Smooth muscle cell (in vitro differentiated cells): ENCODE measurements at regions not wholly inside any gene's neighbourhood (a gene's known extent, or its start where the extent isn't known, plus 50 kb on each side); places are given as distances from the start of the nearest gene placed in this dataset.

Experiments
- DNase-seq: peaks from one replicate; lab custom pipeline; 2025; ENCODE audit not compliant: unreplicated experiment; lab: John Stamatoyannopoulos, UW
- H2AFZ ChIP-seq: fragments of 200-600 bp; sonication (generic); 2 replicates; pipeline ENCODE4 v1.6.0; 2016; ENCODE audit warnings: antibody characterized with exemption, low read depth, mild to moderate bottlenecking
- H3F3A ChIP-seq: fragments of 200-600 bp; sonication (generic); 2 replicates; pipeline ENCODE4 v1.6.0; 2017; ENCODE audit warnings: antibody characterized with exemption, low read depth
- H3K27ac ChIP-seq: fragments of 200-600 bp; sonication (generic); 2 replicates; pipeline ENCODE4 v1.5.1; 2016; ENCODE audit warnings: low read depth, mild to moderate bottlenecking
- H3K27me3 ChIP-seq: fragments of 200-600 bp; sonication (generic); 2 replicates; pipeline ENCODE4 v1.6.1; 2016; ENCODE audit warnings: low read depth, mild to moderate bottlenecking
- H3K36me3 ChIP-seq: fragments of 200-600 bp; sonication (generic); 2 replicates; pipeline ENCODE4 v1.5.1; 2016; ENCODE audit warnings: low read depth
- H3K4me1 ChIP-seq: fragments of 200-600 bp; sonication (generic); 2 replicates; pipeline ENCODE4 v1.5.1; 2016; ENCODE audit warnings: low read depth
- H3K4me2 ChIP-seq: fragments of 200-600 bp; sonication (generic); 2 replicates; pipeline ENCODE4 v1.6.0; 2016; ENCODE audit warnings: mild to moderate bottlenecking
- H3K4me3 ChIP-seq: fragments of 200-600 bp; sonication (generic); 2 replicates; pipeline ENCODE4 v1.5.1; 2016; ENCODE audit warnings: mild to moderate bottlenecking
- H3K79me2 ChIP-seq: fragments of 200-600 bp; sonication (generic); 2 replicates; pipeline ENCODE4 v1.6.0; 2016; ENCODE audit warnings: low read depth, mild to moderate bottlenecking
- H3K9ac ChIP-seq: fragments of 200-600 bp; sonication (generic); 2 replicates; pipeline ENCODE4 v1.6.0; 2016; ENCODE audit warnings: low read depth
- H3K9me3 ChIP-seq: fragments of 200-600 bp; sonication (generic); replicated peaks from 2 replicates; pipeline ENCODE4 v1.5.1; 2016; ENCODE audit warnings: low read depth
- H4K20me1 ChIP-seq: fragments of 200-600 bp; sonication (generic); 2 replicates; pipeline ENCODE4 v1.6.0; 2016; ENCODE audit warnings: low read depth
- CTCF ChIP-seq: fragments of 200-600 bp; sonication (generic); IDR thresholded peaks from 2 replicates; pipeline ENCODE4 v1.5.1; 2017; ENCODE audit warnings: borderline replicate concordance, mild to moderate bottlenecking, antibody characterized with exemption; ENCODE audit not compliant: insufficient read depth, poor library complexity, severe bottlenecking
- WGBS: methylation state at CpG from one replicate; pipeline ENCODE4 v1.1.7; 2016; ENCODE audit warnings: low lambda C conversion rate; 5-methylcytosine and 5-hydroxymethylcytosine counted together

DNA sequence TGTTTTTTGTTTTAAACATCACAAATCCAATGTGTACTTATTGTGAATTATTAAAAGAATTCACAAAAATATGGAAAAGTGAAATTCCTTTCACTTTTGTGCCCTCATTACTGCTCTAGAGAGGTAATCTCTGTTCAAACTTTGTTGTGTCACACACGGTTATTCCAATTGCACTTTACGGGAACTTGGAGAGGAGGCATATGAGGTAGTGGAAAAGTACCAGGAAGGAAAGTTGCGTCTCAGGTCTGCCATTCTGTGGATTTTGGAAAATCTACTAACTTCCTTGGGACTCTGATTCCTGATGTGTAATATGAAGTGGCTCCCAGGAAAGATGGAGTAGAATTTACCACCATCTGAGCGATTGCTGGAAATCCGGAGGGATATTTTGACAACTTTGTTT lies 90.9 kb upstream of the DCN start:
- no peaks in the 10 kb centered on the region for H3K9me3 ChIP-seq
- H3K36me3 ChIP-seq: no peaks in the 10 kb centered on the region
- no peaks in the 10 kb centered on the region for H3K27me3 ChIP-seq
- no peak for DNase-seq
- peak overlapping the region; percentile 76 for H3K4me2 ChIP-seq
- H3K4me3 ChIP-seq: no peak overlapping the region
- H3K9ac ChIP-seq: peak overlapping the region; percentile 23
- TF ChIP-seq CTCF: no peak
- H3F3A ChIP-seq: peaks cover 21% of the 10 kb centered on the region
- H3K79me2 ChIP-seq: no peaks in the 10 kb centered on the region
- WGBS: 35% methylated on average over 5 of the region's 5 CpGs
- no peaks in the 10 kb centered on the region for H4K20me1 ChIP-seq
- peak overlapping the region; percentile 82 for H3K27ac ChIP-seq
- peaks cover 32% of the 10 kb centered on the region for H3K4me1 ChIP-seq
- peak overlapping the region; percentile 85 for H2AFZ ChIP-seq

GRCh38 chr12:91272461-91273063 lies 89.9 kb upstream of the DCN start:
- Histone ChIP-seq H3K79me2 (no peaks in the 10 kb centered on the region), H3K9ac (no peak overlapping the region), H3K27me3 (no peaks in the 10 kb centered on the region), H3K27ac (peak overlapping the region; percentile 82), H2AFZ (peak overlapping the region; percentile 29), H3K4me3 (no peak overlapping the region), H4K20me1 (no peaks in the 10 kb centered on the region), H3F3A (peaks cover 21% of the 10 kb centered on the region), H3K36me3 (no peaks in the 10 kb centered on the region), H3K4me2 (no peak overlapping the region), H3K4me1 (peaks cover 32% of the 10 kb centered on the region), H3K9me3 (no peaks in the 10 kb centered on the region)
- 97% methylated on average over 4 of the region's 4 CpGs for WGBS
- no peak for DNase-seq
- no peak for TF ChIP-seq CTCF

DNA sequence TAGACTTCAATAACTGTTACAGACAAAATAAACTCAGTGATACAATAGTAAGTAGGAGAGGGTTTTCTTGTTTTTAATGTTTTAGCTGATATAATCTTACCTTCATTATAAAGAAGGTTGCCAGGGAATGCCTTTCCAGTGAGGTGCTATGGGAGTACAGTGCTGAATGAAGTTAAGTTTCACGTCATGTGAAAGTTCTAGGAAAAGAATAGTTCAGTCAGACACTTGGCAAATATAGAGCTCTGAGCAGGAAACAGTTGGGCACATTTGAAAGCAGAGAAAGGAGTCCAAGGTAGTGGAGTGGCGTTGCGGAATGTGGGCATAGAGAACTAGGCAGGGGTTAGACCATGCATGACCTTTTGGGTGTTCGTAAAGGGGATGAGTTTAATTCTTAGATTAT lies 88.6 kb upstream of the DCN start:
- no peaks in the 10 kb centered on the region for H4K20me1 ChIP-seq
- H3K79me2 ChIP-seq: no peaks in the 10 kb centered on the region
- no peak overlapping the region for H3K4me3 ChIP-seq
- no peak overlapping the region for H3K9ac ChIP-seq
- H3K9me3 ChIP-seq: no peaks in the 10 kb centered on the region
- no peak overlapping the region for H3K27ac ChIP-seq
- H3K4me1 ChIP-seq: peaks cover 29% of the 10 kb centered on the region
- H3F3A ChIP-seq: peaks cover 14% of the 10 kb centered on the region
- no peak overlapping the region for H3K4me2 ChIP-seq
- H3K27me3 ChIP-seq: no peaks in the 10 kb centered on the region
- no peak for TF ChIP-seq CTCF
- no peak overlapping the region for H2AFZ ChIP-seq
- no peaks in the 10 kb centered on the region for H3K36me3 ChIP-seq
- DNase-seq: no peak
- 83% methylated on average over 4 of the region's 4 CpGs for WGBS

DNA sequence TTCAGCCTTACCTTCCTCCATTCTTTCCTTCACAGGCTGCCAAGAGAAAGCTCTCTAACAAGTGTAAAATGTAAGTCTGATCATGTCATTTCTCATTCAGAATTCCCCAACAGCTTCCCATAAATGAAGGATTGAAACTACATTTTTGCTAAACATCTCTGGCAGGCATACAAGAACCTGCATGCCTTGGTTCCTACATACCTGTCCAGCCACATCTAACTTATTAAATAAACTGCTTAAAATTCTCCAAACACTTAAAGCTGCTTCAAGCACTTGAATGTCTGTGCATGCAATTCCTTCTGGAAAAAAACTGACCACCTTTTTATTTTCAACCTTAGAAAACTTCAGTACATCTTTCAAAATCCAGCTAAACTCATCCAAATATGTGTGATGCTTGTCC lies 84.4 kb upstream of the DCN start:
- Histone ChIP-seq H3K36me3 (no peaks in the 10 kb centered on the region), H3K4me2 (no peak overlapping the region), H2AFZ (peak overlapping the region; percentile 10)

More for the DNA sequence above, 84.4 kb upstream of the DCN start:
- H3K4me1 ChIP-seq: no peaks in the 10 kb centered on the region
- no peak for DNase-seq
- H3K9ac ChIP-seq: no peak overlapping the region
- no peaks in the 10 kb centered on the region for H3K27me3 ChIP-seq
- H3K9me3 ChIP-seq: no peaks in the 10 kb centered on the region
- H3K27ac ChIP-seq: no peak overlapping the region
- H3K79me2 ChIP-seq: no peaks in the 10 kb centered on the region
- H4K20me1 ChIP-seq: no peaks in the 10 kb centered on the region
- no peaks in the 10 kb centered on the region for H3F3A ChIP-seq
- H3K4me3 ChIP-seq: no peak overlapping the region
- TF ChIP-seq CTCF: no peak
